Stimulated activated CD4-positive, alpha-beta T cell treated with anti-CD3 and anti-CD28 coated beads, TNF-alpha, amount 100 ng/mL, for 24 hours (primary cell): ENCODE measurements at regions not wholly inside any gene's neighbourhood (a gene's known extent, or its start where the extent isn't known, plus 50 kb on each side); places are given as distances from the start of the nearest gene placed in this dataset.

Source experiments
- DNase-seq, 3 experiments: peaks; one replicate each; pipeline ENCODE4 v3.0.0-alpha.2; 2020; ENCODE audit warnings: low read depth in 3 of 3

GRCh38 chr6:144878577-144878976 is 593.4 kb downstream of the UTRN start:
- no peak for DNase-seq

- no peak for DNase-seq
Observed at GRCh38 chr6:144879436-144879835, 594.3 kb downstream of the UTRN start.

- DNase-seq: no peak
Observed at GRCh38 chr6:144882425-144882824, 597.3 kb downstream of the UTRN start.

- DNase-seq: no peak
Observed at GRCh38 chr6:144883915-144884314, 598.8 kb downstream of the UTRN start.

GRCh38 chr6:144885817-144886216 is 600.7 kb downstream of the UTRN start:
- no peak for DNase-seq

DNA sequence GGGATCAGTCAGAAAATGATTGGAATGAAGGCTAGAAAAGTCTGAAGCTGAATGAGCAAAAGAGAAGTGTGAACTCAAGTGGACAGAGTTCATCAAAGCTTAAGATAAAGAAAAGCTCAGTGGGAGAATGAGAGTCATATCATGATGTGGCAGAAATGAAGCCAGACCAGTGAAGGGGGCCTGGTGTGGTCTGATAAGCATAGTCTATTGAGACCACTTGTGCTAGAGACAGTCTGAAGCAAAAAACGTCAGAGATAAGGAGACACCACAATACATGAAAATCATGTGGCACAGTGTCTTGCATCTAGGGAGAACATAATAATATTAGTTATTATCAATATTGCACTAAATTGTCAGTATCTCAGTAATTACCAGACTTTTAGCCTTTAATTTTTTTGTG is 601.5 kb downstream of the UTRN start:
- DNase-seq: no peak

- DNase-seq: no peak
Observed at GRCh38 chr6:144888621-144889020, 603.5 kb downstream of the UTRN start.

DNA sequence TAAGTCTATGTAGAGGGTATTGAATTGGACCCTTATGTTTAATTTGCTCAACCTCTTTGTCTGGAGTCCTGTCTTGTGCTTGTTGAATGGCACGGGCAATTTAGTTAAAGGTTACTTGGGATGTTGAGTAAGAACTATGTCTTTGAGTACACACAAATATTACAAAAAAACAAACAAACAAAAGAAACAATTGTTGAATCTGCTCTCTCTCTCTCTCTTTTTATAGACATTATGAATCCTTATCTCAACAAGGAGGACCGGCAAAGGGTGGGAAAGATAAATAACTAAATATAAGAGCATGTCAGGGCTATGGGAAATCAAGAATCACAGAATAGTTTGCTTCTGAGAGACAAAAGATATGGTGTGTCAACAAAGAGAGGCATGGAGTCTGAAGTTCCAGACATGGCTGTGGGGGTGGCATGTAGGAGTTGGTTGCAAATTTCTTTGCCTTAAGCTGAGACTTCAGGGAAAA is 608.6 kb downstream of the UTRN start:
- no peak for DNase-seq

DNA sequence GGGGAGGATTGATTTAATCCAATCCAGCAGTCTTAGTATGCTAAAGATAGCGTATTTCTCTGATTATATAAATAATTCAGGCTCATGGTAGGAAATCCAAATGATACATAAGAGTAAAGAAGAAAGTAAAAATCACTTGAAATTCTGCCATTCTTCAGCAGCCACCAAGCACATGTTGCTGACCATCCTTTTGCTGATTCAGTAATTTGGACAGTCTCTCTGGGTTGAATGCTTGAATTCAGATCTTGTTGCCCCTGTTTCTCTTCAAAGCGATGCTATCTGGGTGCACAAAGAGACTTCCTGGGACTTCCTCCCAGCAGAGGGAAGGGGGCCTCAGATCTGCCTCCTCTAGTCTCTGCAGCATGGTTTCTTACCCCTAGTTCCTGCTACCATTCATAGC is 609.1 kb downstream of the UTRN start:
- DNase-seq: no peak

DNA sequence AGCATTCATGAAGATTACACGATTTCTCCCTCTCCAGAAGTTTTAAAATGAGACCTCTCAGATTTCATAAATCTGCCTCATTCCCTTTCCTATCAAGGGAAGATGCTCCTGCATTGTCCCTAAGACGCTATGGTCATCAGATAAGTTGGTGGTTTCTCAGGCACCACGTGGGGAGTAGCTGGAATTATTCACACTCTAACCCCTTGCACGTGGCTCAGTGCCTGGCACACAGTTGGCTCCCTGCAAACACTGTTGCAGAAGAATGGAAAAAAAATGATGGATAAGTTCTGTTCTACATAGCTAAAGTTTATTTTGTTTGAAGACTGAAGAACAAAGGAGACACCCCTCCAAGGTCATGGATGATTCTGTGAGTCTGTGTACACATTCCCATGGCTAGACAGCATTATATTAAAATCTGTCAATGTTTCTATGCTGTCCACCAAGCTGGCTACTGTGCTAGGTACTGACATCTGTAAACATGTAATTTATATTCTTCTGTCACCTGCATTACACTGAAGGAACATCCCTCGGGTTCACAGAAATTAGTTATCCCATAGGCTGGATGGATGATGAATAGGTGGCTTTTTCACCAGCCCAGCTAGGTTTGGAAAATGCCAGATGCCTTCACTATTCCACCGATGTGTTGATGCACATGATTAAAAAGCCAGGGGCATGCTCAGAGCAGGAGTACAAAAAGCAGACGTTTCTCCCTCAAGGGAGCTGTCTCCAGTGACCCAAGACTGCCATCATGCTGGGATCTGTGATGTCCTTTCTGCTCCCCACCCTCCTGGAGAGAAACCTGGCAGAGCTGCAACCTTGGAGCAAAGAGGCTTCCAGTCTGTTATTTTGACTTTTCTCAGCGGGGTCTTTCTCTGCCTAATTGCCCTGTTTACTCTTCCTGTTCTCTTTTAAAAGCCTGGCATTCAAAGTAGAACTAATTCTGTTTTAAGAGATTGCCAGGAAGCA is 610.5 kb downstream of the UTRN start:
- no peak for DNase-seq

DNA sequence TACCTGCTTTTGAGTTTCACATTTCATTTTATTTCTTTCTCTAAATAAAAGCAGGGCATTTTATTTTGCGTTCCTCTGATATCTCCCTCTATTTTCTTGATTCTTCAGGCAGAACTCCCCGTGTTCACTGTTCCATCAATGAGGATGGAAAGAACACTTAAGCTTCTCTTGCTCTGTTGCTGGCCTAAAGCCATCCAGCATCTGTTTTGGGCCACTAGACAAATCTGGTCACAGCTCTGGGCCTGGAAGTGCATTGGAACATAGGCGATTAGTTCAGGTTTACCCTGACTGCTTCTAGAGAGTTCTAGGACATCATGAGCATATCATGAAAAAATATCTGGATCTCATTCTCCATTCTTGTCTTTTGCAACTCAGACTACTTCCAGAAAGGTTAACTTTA is 611.2 kb downstream of the UTRN start:
- DNase-seq: no peak

- DNase-seq: no peak
Observed at GRCh38 chr6:144896871-144897270, 611.7 kb downstream of the UTRN start.

- no peak for DNase-seq
Observed at GRCh38 chr6:144897441-144897921, 612.3 kb downstream of the UTRN start.

DNA sequence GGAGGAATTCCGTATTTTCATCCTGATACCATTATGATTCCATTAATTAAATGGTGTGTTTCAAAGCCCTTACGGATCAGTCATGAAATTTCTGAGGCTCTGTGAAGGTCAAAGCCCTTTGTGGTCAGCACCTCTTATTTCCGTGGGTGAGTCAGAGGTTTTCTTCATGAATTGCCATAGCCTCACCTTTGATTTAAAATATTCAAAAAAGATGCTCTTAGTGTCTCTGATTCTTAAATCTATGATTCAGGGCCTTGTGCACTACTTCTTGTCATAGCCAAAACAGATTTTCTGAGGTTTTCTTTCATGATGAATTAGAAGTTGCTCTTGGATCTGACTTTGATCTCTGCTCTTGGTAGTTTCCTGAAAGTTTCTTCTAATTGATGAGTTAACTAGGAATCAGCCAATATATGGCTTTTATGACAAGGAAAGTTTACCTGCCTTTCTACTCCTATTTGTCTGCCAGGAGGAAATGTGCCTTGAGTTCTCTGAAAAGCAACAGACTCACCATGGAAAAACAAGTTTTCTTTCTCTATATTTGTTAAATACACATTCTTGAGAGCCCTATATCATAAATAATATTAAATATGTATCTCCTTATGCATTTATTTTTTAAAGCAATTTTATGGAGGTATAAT is 613.0 kb downstream of the UTRN start:
- no peak for DNase-seq

DNA sequence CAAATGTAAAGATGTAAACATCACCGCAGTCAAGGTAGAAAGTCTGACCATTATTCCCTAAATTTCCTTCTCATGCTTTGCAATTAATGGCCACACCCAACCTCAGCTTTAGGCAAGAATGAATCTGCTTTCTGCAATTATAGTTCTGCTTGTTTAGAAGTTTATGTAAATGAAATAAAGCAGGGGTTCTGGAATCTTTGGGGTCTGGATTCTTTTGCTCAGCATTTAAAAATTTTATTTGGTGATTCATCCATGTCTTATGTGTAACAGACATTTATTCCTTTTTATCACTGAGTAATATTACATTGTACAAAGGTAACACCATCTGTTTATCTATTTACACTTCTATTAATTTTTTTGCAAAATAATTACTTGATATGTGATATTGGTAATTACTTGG is 613.6 kb downstream of the UTRN start:
- DNase-seq: no peak

DNA sequence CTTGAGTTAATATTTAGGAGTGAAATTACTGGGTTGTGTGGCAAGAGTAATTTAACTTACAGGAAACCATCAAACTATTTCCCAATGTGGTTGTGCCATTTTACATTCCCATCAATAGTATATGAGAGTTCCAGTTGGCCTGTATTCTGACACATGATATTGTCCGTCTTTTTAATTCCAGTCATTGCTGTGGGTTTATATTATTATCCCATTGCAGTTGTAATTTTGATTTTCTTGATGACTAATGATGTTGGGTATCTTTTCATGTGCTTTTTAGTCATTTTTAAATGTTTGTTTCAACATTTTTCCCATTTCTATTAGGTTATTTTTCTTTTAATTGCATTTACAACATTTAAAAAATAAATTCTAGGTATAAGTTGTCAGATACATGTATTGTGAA is 614.0 kb downstream of the UTRN start:
- no peak for DNase-seq

DNA sequence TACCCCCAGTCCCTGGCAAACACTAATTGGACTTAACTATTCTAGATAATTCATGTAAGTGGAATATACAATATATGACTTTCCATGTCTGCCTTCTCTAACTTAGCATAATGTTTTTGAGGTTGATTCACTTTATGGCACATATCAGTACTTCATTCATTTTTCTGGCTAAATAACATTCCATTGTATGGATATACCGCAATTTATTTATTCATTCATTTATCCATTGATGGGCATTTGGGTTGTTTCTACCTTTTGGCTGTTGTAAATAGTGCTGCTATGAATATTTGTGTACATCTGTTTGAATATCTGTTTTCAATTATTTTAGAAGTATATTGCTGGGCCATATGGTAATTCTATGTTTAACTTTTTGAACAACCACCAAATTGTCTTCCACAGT is 616.3 kb downstream of the UTRN start:
- no peak for DNase-seq

- no peak for DNase-seq
Observed at GRCh38 chr6:144908004-144908403, 622.9 kb downstream of the UTRN start.

GRCh38 chr6:144909753-144910285 is 624.7 kb downstream of the UTRN start:
- no peak for DNase-seq

- DNase-seq: no peak
Observed at GRCh38 chr6:144911322-144911721, 626.2 kb downstream of the UTRN start.

GRCh38 chr6:144912474-144912873 is 627.3 kb downstream of the UTRN start:
- DNase-seq: no peak

- DNase-seq: no peak
Observed at GRCh38 chr6:144918073-144918472, 632.9 kb downstream of the UTRN start.

DNA sequence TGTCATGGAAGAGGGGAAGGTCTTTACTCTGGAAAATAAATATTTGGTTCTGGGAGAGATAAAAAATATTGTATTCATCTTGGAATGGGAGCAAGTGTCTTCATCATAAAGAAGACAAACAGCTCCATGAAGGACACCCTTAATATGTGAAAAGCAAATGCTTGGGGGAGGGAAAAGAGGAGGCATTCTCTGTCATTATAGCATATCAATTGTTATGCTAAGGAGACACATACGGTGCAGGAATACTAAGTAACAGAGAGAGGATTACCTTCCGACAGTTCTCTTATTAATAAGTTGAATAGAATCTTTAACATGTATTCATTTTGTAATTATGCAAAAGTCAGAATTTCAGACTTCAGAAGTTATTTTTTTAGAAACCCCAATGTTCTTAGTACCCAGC is 634.4 kb downstream of the UTRN start:
- no peak for DNase-seq
